Smooth muscle cell (in vitro differentiated cells): ENCODE measurements at regions not wholly inside any gene's neighbourhood (a gene's known extent, or its start where the extent isn't known, plus 50 kb on each side); places are given as distances from the start of the nearest gene placed in this dataset.

Experiments used
- DNase-seq: peaks from one replicate; lab custom pipeline; 2025; ENCODE audit not compliant: unreplicated experiment; lab: John Stamatoyannopoulos, UW
- H2AFZ ChIP-seq: fragments of 200-600 bp; sonication (generic); 2 replicates; pipeline ENCODE4 v1.6.0; 2016; ENCODE audit warnings: antibody characterized with exemption, low read depth, mild to moderate bottlenecking
- H3F3A ChIP-seq: fragments of 200-600 bp; sonication (generic); 2 replicates; pipeline ENCODE4 v1.6.0; 2017; ENCODE audit warnings: antibody characterized with exemption, low read depth
- H3K27ac ChIP-seq: fragments of 200-600 bp; sonication (generic); 2 replicates; pipeline ENCODE4 v1.5.1; 2016; ENCODE audit warnings: low read depth, mild to moderate bottlenecking
- H3K27me3 ChIP-seq: fragments of 200-600 bp; sonication (generic); 2 replicates; pipeline ENCODE4 v1.6.1; 2016; ENCODE audit warnings: low read depth, mild to moderate bottlenecking
- H3K36me3 ChIP-seq: fragments of 200-600 bp; sonication (generic); 2 replicates; pipeline ENCODE4 v1.5.1; 2016; ENCODE audit warnings: low read depth
- H3K4me1 ChIP-seq: fragments of 200-600 bp; sonication (generic); 2 replicates; pipeline ENCODE4 v1.5.1; 2016; ENCODE audit warnings: low read depth
- H3K4me2 ChIP-seq: fragments of 200-600 bp; sonication (generic); 2 replicates; pipeline ENCODE4 v1.6.0; 2016; ENCODE audit warnings: mild to moderate bottlenecking
- H3K4me3 ChIP-seq: fragments of 200-600 bp; sonication (generic); 2 replicates; pipeline ENCODE4 v1.5.1; 2016; ENCODE audit warnings: mild to moderate bottlenecking
- H3K79me2 ChIP-seq: fragments of 200-600 bp; sonication (generic); 2 replicates; pipeline ENCODE4 v1.6.0; 2016; ENCODE audit warnings: low read depth, mild to moderate bottlenecking
- H3K9ac ChIP-seq: fragments of 200-600 bp; sonication (generic); 2 replicates; pipeline ENCODE4 v1.6.0; 2016; ENCODE audit warnings: low read depth
- H3K9me3 ChIP-seq: fragments of 200-600 bp; sonication (generic); replicated peaks from 2 replicates; pipeline ENCODE4 v1.5.1; 2016; ENCODE audit warnings: low read depth
- H4K20me1 ChIP-seq: fragments of 200-600 bp; sonication (generic); 2 replicates; pipeline ENCODE4 v1.6.0; 2016; ENCODE audit warnings: low read depth
- CTCF ChIP-seq: fragments of 200-600 bp; sonication (generic); IDR thresholded peaks from 2 replicates; pipeline ENCODE4 v1.5.1; 2017; ENCODE audit warnings: borderline replicate concordance, mild to moderate bottlenecking, antibody characterized with exemption; ENCODE audit not compliant: insufficient read depth, poor library complexity, severe bottlenecking
- WGBS: methylation state at CpG from one replicate; pipeline ENCODE4 v1.1.7; 2016; ENCODE audit warnings: low lambda C conversion rate; 5-methylcytosine and 5-hydroxymethylcytosine counted together

GRCh38 chr11:11209967-11210366 lies 143.1 kb downstream of the CSNK2A3 start:
- no peak for DNase-seq
- no peak overlapping the region for H2AFZ ChIP-seq
- H3F3A ChIP-seq, result no peaks in the 10 kb centered on the region
- no peak overlapping the region for H3K27ac ChIP-seq
- H3K4me1 ChIP-seq, result no peaks in the 10 kb centered on the region
- H4K20me1 ChIP-seq, result no peaks in the 10 kb centered on the region
- no peak for TF ChIP-seq CTCF
- H3K36me3 ChIP-seq, result no peaks in the 10 kb centered on the region
- 90% methylated on average over 2 of the region's 2 CpGs for WGBS
- H3K9me3 ChIP-seq, result no peaks in the 10 kb centered on the region
- no peak overlapping the region for H3K9ac ChIP-seq
- no peak overlapping the region for H3K4me2 ChIP-seq
- no peaks in the 10 kb centered on the region for H3K79me2 ChIP-seq
- no peak overlapping the region for H3K4me3 ChIP-seq
- H3K27me3 ChIP-seq, result no peaks in the 10 kb centered on the region

GRCh38 chr11:11208994-11209393 lies 144.1 kb downstream of the CSNK2A3 start:
- Histone ChIP-seq H3K9ac (no peak overlapping the region), H3K4me1 (no peaks in the 10 kb centered on the region), H3K36me3 (no peaks in the 10 kb centered on the region), H3K9me3 (no peaks in the 10 kb centered on the region), H3K27ac (no peak overlapping the region), H3F3A (no peaks in the 10 kb centered on the region), H3K4me2 (no peak overlapping the region), H3K27me3 (no peaks in the 10 kb centered on the region), H3K4me3 (no peak overlapping the region), H2AFZ (no peak overlapping the region), H3K79me2 (no peaks in the 10 kb centered on the region), H4K20me1 (no peaks in the 10 kb centered on the region)
- no peak for DNase-seq
- TF ChIP-seq CTCF, result no peak
- 97% methylated on average over 4 of the region's 4 CpGs for WGBS

- H3K4me2 ChIP-seq, result no peak overlapping the region
- H3F3A ChIP-seq, result no peaks in the 10 kb centered on the region
- H3K36me3 ChIP-seq, result no peaks in the 10 kb centered on the region
- TF ChIP-seq CTCF, result no peak
- H3K9me3 ChIP-seq, result no peaks in the 10 kb centered on the region
- H2AFZ ChIP-seq, result no peak overlapping the region
- H3K79me2 ChIP-seq, result no peaks in the 10 kb centered on the region
- no peaks in the 10 kb centered on the region for H4K20me1 ChIP-seq
- WGBS, result 68% methylated on average over 3 of the region's 3 CpGs
- no peak overlapping the region for H3K9ac ChIP-seq
- no peaks in the 10 kb centered on the region for H3K4me1 ChIP-seq
- no peak overlapping the region for H3K27ac ChIP-seq
- DNase-seq, result no peak
- H3K4me3 ChIP-seq, result no peak overlapping the region
- H3K27me3 ChIP-seq, result no peaks in the 10 kb centered on the region
Measured at GRCh38 chr11:11207428-11207827, 145.6 kb downstream of the CSNK2A3 start.

- no peak overlapping the region for H3K27ac ChIP-seq
- DNase-seq, result no peak
- no peak for TF ChIP-seq CTCF
- H3K79me2 ChIP-seq, result no peaks in the 10 kb centered on the region
- WGBS, result 93% methylated on average over 7 of the region's 7 CpGs
- no peaks in the 10 kb centered on the region for H3K36me3 ChIP-seq
- H3F3A ChIP-seq, result no peaks in the 10 kb centered on the region
- no peak overlapping the region for H3K4me2 ChIP-seq
- no peaks in the 10 kb centered on the region for H3K4me1 ChIP-seq
- no peaks in the 10 kb centered on the region for H3K27me3 ChIP-seq
- H4K20me1 ChIP-seq, result no peaks in the 10 kb centered on the region
- no peak overlapping the region for H2AFZ ChIP-seq
- H3K9me3 ChIP-seq, result no peaks in the 10 kb centered on the region
- no peak overlapping the region for H3K9ac ChIP-seq
- no peak overlapping the region for H3K4me3 ChIP-seq
Measured at GRCh38 chr11:11206484-11206883, 146.6 kb downstream of the CSNK2A3 start.
